ENCODE measurements at regions not wholly inside any gene's neighbourhood (a gene's known extent, or its start where the extent isn't known, plus 50 kb on each side); places are given as distances from the start of the nearest gene placed in this dataset.
"Not testable (repeated sequence)": the region's sequence is repeated elsewhere in the genome, so short reads cannot be mapped to it uniquely, and the experiment has no call there.

- no peak for DNase-seq
These were observed 341.7 kb upstream of the KCNMB2 start for GRCh38 chr3:178194539-178194938.

DNA sequence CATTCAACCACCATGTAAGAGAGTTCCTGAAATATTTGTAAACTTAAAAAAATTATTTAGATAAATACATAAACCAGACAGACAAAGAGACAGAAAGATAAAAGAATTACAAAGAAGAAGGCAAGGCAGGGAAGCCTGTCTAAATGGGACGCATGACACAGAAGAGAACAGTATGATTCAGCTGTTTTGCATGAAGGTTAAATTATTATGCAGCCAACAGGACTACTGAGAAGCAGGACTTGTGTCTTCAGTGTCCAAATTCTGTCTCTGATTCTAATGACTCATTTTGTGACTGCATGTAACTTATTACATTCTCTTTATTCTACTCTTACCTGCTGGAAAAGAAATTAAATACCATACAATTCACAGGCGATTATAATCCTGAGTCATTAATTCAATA, 340.4 kb upstream of the KCNMB2 start:
- DNase-seq, result no peak

DNA sequence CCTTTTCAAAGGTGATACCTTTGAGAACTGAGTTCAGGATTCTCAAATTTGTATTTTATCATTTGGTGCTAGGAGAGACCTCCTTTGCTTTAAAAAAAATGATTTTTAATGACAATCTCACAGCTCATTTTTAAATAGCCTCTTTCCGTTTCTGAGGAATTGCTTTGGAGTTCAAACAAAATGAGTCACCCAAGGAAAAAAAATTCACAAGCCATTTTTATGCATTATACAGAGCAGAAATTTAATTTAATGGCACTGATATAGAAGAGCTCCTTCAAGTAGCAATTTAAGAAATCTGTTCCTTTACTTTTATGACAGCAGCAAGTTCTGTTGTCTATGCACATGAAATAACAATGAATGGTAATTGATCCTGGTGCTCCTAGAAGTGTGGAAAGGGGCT, 337.9 kb upstream of the KCNMB2 start:
- DNase-seq, result no peak

GRCh38 chr3:178200316-178200715, 335.9 kb upstream of the KCNMB2 start:
- DNase-seq, result no peak

- DNase-seq, result no peak
These were observed 334.5 kb upstream of the KCNMB2 start for GRCh38 chr3:178201714-178202113.

DNA sequence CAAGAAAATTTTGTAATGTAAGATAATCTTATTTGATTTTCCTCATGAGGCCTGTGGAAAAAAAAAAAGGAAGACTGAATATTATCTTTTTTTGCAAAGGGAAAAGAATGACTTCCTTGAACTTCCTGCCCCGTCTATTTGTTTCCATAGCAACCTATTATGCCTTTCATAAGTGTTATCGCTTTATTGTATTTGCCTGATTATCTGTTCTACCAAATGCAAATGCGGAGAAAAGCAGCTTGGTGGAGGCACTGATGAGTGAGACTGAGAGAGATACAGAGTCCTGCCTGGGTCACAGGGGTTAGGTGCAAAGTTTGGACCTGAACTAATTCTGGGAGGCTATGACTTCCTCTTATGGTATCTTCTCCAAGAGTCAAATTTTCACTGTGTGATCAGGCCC, 334.0 kb upstream of the KCNMB2 start:
- DNase-seq, result no peak

- no peak for DNase-seq
These were observed 333.1 kb upstream of the KCNMB2 start for GRCh38 chr3:178203165-178203564.

- DNase-seq, result no peak
These were observed 332.6 kb upstream of the KCNMB2 start for GRCh38 chr3:178203650-178204049.

DNA sequence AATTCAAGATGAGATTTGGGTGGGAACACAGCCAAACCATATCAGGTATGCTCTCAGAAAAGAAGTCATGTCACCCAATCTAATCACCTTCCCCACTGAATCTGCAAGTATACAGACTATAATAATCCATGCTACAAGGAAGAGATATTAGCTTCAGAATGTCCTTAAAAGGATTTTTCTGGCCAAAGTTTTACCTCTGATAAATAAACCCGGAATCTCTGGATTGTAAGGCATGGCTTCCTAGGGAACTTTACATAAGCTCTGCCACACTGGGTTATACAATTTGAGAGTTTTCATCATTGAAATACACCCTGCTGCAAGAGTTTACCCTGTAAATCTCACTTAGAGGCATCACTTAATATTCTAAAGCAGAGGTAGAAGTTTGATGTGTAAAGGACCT, 330.5 kb upstream of the KCNMB2 start:
- no peak for DNase-seq

DNA sequence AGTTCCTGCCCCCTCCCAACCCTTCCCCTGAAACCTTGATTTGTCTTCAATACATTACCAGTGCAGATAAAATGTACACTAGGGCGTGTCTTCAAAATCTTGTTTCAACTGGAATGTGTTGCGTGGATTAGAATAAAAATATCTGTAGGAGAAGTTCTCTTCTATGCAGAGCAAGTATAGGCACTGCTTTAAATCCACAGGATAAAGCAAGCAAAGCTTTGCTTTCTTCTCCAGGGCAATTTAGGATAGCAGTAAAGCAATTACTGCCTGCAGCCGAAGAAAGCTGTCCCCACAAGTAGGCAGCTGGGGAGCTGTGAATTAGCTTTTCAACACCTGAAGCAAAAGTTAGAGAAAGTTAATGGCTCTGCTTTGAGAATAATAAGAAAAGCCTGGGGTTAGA, 329.7 kb upstream of the KCNMB2 start:
- no peak for DNase-seq

DNA sequence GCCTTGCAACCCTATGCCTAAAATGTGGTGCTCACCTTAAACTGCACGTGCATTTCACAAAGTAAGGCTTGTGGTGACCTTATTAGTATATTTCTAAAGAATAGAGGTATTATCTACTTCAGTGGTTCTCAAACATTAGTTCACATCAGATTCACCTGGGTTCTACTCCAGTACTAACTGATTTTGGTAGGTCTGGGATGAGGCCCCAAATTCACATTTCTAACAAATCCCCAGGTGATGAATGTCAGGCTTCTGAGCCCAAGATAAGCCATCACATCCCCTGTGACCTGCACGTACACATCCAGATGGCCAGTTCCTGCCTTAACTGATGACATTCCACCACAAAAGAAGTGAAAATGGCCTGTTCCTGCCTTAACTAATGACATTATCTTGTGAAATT, 329.1 kb upstream of the KCNMB2 start:
- not testable (repeated sequence) for DNase-seq

GRCh38 chr3:178207627-178208026, 328.6 kb upstream of the KCNMB2 start:
- DNase-seq, result not testable (repeated sequence)

GRCh38 chr3:178209116-178209515, 327.1 kb upstream of the KCNMB2 start:
- not testable (repeated sequence) for DNase-seq

DNA sequence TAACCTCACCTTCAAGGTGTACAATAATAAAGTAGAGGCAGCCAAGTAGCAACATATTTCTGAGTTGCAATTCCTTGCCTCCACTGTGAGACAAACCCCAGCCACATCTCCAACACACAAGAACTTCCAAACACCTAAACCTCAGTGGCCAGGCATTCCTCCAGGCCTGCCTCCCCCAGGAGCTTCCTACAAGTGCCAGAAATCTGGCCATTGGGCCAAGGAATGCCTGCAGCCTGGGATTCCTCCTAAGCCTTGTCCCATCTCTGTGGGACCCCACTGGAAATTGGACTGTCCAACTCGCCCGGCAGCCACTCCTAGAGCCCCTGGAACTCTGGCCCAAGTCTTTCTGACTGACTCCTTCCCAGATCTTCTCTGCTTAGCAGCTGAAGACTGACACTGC, 326.6 kb upstream of the KCNMB2 start:
- DNase-seq, result not testable (repeated sequence)

DNA sequence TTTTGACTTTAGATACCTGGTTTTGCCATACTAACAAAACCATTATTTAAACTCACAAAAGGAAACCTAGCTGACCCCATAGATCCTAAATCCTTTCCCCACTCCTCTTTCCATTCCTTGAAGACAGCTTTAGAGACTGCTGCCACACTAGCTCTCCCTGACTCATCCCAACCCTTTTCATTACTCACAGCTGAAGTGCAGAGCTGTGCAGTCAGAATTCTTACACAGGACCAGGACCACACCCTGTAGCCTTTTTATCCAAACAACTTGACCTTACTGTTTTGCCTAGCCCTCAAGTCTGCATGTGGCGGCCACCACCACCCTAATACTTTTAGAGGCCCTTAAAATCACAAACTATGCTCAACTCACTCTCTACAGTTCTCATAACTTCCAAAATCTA, 325.1 kb upstream of the KCNMB2 start:
- not testable (repeated sequence) for DNase-seq

- no peak for DNase-seq
These were observed 318.8 kb upstream of the KCNMB2 start for GRCh38 chr3:178217479-178217878.

- DNase-seq, result no peak
These were observed 318.0 kb upstream of the KCNMB2 start for GRCh38 chr3:178218231-178218630.

DNA sequence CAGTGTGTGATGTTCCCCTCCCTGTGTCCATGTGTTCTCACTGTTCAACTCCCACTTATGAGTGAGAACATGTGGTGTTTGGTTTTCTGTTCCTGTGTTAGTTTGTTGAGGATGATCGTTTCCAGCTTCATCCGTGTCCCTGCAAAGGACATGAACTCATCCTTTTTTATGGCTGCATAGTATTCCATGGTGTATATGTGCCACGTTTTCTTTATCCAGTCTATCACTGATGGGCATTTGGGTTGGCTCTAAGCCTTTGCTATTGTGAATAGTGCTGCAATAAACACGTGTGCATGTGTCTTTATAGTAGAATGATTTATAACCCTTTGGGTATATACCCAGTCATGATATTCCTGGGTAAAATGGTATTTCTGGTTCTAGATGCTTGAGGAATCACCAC, 316.6 kb upstream of the KCNMB2 start:
- not testable (repeated sequence) for DNase-seq

- DNase-seq, result no peak
These were observed 312.4 kb upstream of the KCNMB2 start for GRCh38 chr3:178223876-178224275.

DNA sequence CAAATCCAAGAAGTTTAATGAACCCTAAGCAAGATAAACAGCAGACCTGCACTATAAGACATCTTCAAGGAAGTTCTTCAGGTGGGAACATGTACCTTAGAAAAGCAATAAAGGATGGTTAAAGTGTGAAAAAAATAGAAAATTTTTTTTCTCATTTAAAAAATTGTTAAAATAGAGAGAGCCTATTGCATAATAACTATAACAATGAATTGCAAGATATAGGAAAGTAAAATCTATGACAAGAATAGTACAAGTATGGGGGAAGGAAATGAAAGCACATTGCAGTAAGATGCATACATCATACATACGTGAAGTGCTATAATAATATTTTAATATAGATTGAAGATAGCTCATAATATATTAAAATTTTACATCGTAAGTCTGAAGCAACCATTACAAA, 310.1 kb upstream of the KCNMB2 start:
- no peak for DNase-seq

GRCh38 chr3:178231645-178232044, 304.6 kb upstream of the KCNMB2 start:
- DNase-seq, result no peak

DNA sequence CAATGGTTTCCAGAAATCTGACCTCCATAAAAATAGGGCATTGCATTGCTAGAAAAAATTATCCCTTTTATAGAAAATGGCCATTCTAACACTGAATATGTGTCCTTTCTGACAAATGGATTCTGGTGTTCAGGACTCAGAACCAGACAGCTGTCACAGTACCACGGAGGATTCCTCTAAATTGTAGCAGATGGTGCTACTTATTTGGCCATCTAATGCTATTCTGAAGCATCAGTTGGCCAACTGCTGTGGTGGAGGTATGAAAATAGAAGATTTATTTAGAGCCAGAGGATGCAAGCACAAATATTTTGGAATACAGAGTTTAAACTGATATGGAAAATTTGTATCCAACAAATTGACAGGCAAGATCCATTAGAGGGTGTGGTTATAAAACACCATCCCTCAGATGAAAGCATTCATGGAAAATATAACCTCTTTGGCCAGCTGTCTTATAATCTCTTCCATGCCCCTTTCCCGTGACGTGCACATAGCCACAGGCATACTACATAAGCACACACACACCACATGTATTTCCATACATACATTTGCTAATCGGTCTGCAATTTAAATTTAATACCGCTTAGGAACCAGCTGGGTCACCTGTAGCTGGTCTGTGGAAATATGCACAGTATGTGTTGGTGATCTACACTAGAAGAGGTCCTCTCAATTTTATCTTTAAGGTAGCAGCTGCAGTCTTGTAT, 302.7 kb upstream of the KCNMB2 start:
- DNase-seq, result no peak

GRCh38 chr3:178236555-178237277, 299.5 kb upstream of the KCNMB2 start:
- DNase-seq, result no peak

- DNase-seq, result no peak
These were observed 298.1 kb upstream of the KCNMB2 start for GRCh38 chr3:178238179-178238578.

Measured in stimulated activated CD4-positive, alpha-beta T cell treated with anti-CD3 and anti-CD28 coated beads, Interleukin-1b, Interleukin-23, amount 100 ng/mL, for 48 hours (primary cell).